ENCODE measurements at regions not wholly inside any gene's neighbourhood (a gene's known extent, or its start where the extent isn't known, plus 50 kb on each side); places are given as distances from the start of the nearest gene placed in this dataset.

DNA sequence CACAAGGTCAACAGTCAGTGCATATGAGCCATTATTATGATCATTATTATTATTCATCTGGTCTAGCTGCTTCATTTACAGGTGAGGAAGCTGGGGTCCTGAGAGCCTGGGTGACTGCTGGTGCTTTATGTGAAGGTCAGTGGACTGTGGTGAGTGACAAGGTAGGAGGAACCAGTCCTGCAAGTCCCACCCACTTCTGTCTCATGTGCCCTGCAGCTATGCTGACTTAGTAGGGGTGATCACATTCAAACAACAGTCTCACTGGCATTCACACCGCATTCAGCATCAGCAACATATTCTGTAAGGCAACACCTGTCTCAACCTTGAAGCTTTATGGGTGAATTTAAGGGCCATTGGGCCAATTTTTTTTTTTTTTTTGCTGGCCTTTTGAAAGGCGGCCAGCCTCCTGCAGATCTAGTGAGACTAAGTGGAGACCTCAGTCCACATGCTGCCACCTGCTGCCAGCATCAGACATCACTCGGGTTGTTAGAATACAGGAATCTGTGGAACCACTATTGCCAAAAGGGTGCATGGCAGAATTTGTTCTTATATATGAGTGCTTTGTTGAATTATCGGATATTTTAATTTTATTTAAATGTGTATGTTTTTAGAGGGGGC is 59.9 kb upstream of the CACNA1E start:
- DNase-seq (ENCODE audit: low read depth) = peak; percentile 16
- TF ChIP-seq, protein P1, sequence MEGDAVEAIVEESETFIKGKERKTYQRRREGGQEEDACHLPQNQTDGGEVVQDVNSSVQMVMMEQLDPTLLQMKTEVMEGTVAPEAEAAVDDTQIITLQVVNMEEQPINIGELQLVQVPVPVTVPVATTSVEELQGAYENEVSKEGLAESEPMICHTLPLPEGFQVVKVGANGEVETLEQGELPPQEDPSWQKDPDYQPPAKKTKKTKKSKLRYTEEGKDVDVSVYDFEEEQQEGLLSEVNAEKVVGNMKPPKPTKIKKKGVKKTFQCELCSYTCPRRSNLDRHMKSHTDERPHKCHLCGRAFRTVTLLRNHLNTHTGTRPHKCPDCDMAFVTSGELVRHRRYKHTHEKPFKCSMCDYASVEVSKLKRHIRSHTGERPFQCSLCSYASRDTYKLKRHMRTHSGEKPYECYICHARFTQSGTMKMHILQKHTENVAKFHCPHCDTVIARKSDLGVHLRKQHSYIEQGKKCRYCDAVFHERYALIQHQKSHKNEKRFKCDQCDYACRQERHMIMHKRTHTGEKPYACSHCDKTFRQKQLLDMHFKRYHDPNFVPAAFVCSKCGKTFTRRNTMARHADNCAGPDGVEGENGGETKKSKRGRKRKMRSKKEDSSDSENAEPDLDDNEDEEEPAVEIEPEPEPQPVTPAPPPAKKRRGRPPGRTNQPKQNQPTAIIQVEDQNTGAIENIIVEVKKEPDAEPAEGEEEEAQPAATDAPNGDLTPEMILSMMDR (conservative IDR thresholded peaks at IDR 0.05; ENCODE audit: low read depth, low read length) = peak; percentile 66
- no peak overlapping the region for H3K4me3 ChIP-seq (ENCODE audit: low read depth, low read length)

DNA sequence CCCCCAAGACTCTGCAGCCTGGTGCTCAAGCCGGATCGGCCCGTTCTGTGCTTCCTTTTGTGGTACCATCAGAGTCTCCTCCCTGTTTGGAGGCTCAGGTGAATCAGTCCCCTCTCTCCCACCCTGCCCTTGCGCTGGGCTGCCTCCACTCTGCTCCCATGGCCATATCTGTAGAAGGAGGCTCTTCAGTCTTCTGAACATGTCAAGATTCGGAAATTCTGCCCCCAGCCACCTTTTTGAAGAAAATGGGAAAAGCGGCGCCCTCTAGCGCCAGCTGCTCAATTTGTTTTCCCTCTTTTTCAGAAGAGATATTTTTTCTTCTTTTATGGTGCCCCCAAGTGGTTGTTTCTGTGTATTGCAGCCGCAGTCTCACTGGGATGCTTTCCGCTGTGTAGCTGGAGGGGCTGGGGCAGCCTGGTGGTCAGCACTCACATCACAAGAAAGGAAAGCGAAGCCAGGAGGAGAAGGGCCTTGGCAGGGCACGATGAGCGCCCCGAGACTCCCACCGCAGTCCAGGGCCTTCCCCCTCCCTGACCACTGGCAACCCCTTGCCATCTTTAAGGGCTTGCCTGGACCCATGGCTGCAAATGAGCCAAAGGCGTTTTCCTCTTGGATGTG is 58.4 kb upstream of the CACNA1E start:
- peak; percentile 4 for DNase-seq (ENCODE audit: low read depth)
- TF ChIP-seq, protein P1 (conservative IDR thresholded peaks at IDR 0.05; ENCODE audit: low read depth, low read length) = peak; percentile 98
- H3K4me3 ChIP-seq (ENCODE audit: low read depth, low read length) = no peak overlapping the region

DNA sequence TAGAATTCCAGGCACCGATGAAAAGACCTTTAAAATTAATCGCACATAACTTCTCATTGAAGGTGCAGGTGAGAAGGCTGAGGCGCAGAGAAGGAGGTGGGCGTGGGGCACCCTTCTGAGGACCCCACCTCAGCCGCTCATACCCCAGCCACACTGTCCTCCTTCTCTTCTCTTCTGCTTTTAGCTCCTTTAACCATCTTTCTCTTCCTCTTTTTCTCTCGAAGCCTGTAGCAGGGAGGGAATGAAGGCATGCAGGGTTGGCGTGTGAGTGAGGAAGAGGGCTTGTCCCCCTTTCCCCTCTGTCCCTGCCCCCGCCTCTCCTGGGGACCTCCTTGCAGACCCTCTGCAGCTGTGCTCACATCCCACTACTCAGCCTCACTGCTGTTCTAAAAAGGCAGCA is 57.8 kb upstream of the CACNA1E start:
- H3K4me3 ChIP-seq (ENCODE audit: low read depth, low read length) = no peak overlapping the region
- TF ChIP-seq, protein P1 (conservative IDR thresholded peaks at IDR 0.05; ENCODE audit: low read depth, low read length) = no peak
- no peak for DNase-seq (ENCODE audit: low read depth)

DNA sequence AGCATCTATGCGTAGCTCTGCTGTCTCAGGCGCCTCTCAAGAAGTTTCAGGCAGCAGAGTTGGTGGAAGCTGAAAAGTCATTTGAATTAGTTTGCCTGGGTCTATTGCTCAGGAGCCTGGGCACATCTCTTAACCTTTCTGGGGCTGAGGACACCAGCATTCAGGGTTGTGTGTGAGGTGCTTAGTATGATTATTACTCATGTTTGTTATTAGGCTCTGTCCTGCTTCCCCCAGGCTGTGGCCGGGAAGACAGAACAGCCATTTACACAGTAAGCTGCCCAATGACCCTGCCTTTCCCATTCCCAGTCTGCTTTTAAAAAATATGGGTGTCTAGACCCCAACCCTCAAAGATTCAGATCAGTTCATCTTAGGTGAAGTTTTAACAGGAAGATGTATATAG is 53.9 kb upstream of the CACNA1E start:
- TF ChIP-seq, protein P1 (conservative IDR thresholded peaks at IDR 0.05; ENCODE audit: low read depth, low read length) = no peak
- no peak overlapping the region for H3K4me3 ChIP-seq (ENCODE audit: low read depth, low read length)
- DNase-seq (ENCODE audit: low read depth) = no peak

DNA sequence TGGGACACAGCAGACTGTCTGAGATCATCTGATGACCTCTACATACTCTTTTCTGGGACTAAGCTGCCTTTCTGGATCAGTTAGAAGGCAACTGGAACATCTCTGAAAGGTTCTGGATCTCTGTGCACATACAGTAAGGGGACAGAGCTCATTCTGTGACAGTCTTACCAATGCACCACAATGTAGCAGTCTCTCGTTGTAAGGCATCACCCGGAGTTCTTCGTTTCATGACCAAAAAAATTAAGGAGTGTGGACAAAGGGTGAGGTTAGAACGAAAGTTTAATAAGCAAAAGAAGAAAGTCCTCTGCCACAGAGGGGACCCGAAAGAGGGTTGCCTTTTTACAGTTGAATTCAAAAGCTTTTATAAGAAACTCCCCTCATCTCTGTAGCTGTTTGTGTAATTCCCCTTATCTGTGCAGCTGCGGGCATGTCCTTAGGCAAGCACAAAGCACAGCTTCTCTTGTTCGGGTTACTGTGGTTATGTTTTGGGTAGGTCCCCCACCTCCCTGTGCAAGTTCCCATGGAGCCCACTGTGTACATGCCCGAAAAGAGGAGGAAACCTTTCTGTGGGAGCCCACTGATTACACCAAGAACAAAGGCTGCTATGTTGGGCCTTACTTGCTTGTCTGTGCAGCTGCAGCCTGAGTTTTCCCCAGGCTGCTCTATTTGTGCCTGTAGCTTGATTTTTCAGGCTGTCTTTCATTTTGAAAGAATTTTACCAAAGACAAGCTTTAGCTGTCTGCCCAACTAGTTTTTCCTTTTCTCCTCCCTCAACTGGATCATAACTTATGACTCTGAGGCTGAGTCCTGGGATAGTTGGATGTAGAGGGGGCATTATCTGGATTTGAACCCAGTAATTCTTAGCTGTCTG is 53.1 kb upstream of the CACNA1E start:
- TF ChIP-seq, protein P1 (conservative IDR thresholded peaks at IDR 0.05; ENCODE audit: low read depth, low read length) = no peak

More for the DNA sequence above, 53.1 kb upstream of the CACNA1E start:
- no peak for DNase-seq (ENCODE audit: low read depth)
- no peak overlapping the region for H3K4me3 ChIP-seq (ENCODE audit: low read depth, low read length)
